Fibroblast of the aortic adventitia (primary cell): ENCODE measurements at regions not wholly inside any gene's neighbourhood (a gene's known extent, or its start where the extent isn't known, plus 50 kb on each side); places are given as distances from the start of the nearest gene placed in this dataset.
A peak's percentile ranks its signal among the peaks of the same experiment; 100 is the strongest.

Source experiments
- DNase-seq: peaks from one replicate; pipeline ENCODE4 v3.0.0-alpha.2; 2010; ENCODE audit warnings: low read depth
- H3K4me3 ChIP-seq: 2 replicates; pipeline ENCODE4 v1.5.1; 2011; ENCODE audit warnings: low read depth, mild to moderate bottlenecking, control low read depth, low read length, moderate library complexity
- CTCF ChIP-seq: IDR thresholded peaks from 2 replicates; pipeline ENCODE4 v1.5.1; 2011; ENCODE audit warnings: mild to moderate bottlenecking, low read length, control low read depth, inconsistent platforms; ENCODE audit not compliant: insufficient read depth

- no peak for TF ChIP-seq CTCF
- no peak overlapping the region for H3K4me3 ChIP-seq
- DNase-seq, result no peak
Observed at GRCh38 chr4:119696963-119697362, 68.4 kb upstream of the PDE5A start.

- no peak overlapping the region for H3K4me3 ChIP-seq
- TF ChIP-seq CTCF, result no peak
- no peak for DNase-seq
Observed at GRCh38 chr4:119695216-119695615, 66.6 kb upstream of the PDE5A start.

- peak overlapping the region; percentile 6 for H3K4me3 ChIP-seq
- TF ChIP-seq CTCF, result no peak
- peak; percentile 49 for DNase-seq
Observed at GRCh38 chr4:119693126-119693525, 64.5 kb upstream of the PDE5A start.

- peak; percentile 23 for TF ChIP-seq CTCF
- H3K4me3 ChIP-seq, result no peak overlapping the region
- DNase-seq, result peak; percentile 61
Observed at GRCh38 chr4:119692001-119692400, 63.4 kb upstream of the PDE5A start.

GRCh38 chr4:119690871-119691270 lies 62.3 kb upstream of the PDE5A start:
- no peak overlapping the region for H3K4me3 ChIP-seq
- DNase-seq, result no peak
- no peak for TF ChIP-seq CTCF

GRCh38 chr4:119688446-119688845 lies 59.8 kb upstream of the PDE5A start:
- no peak overlapping the region for H3K4me3 ChIP-seq
- no peak for TF ChIP-seq CTCF
- no peak for DNase-seq

- DNase-seq, result no peak
- TF ChIP-seq CTCF, result no peak
- no peak overlapping the region for H3K4me3 ChIP-seq
Observed at GRCh38 chr4:119684463-119684862, 55.9 kb upstream of the PDE5A start.
